HG02588 (cell line): ENCODE measurements at regions not wholly inside any gene's neighbourhood (a gene's known extent, or its start where the extent isn't known, plus 50 kb on each side); places are given as distances from the start of the nearest gene placed in this dataset.

Source experiments
- ATAC-seq: cut with Tn5 transposase; IDR thresholded peaks from one replicate; pipeline ENCODE4 v1.9.1; 2021; ENCODE audit warnings: mild to moderate bottlenecking, moderate library complexity; ENCODE audit not compliant: unreplicated experiment

DNA sequence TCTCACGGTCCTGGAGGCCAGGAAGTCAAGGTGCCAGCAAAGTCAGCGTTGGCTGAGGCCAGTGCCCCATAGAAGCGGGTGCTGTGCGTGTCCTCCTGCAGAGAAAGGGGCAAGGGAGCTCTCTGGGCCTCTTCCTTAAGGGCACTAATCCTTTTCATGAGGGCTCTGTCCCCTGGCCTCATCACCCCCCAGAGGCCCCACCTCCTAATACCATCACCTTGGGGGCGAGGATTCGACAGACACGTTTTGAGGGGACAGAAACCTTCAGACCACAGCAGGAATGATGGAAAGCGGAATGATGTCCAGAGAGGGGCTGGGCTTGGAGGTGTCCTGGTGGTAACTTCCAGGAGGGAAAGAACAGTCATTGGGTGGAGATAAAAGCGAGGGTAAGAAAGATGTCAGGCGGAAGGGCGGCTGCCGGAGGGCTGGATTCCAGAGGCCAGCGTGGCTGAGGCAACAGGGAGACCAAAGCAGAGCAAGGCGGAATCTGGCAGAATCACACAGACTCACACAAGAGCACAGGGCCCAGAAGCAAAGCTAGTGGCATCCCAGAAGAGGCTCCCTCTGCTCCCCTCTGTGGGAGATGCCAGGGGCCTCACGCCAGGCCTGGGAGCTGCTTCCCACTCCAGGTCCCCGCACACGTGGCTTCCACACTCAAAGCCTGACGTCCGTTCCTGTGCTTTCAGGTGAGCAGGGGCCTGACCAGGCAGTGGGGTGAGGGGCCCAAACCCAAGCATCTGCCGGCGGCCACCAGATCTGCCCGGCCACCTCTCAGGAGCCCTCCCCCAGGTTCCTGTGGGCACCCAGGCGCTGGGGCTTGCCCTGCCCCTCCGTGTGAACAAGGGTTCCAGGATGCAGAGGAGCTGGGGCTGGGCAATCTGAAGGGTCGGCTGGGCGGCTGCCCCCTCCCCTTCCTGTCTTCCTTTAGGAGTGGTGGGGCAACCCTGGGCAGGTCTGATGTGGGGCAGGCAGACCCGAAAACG is 784.5 kb downstream of the BRD1 start:
- no peak for ATAC-seq

DNA sequence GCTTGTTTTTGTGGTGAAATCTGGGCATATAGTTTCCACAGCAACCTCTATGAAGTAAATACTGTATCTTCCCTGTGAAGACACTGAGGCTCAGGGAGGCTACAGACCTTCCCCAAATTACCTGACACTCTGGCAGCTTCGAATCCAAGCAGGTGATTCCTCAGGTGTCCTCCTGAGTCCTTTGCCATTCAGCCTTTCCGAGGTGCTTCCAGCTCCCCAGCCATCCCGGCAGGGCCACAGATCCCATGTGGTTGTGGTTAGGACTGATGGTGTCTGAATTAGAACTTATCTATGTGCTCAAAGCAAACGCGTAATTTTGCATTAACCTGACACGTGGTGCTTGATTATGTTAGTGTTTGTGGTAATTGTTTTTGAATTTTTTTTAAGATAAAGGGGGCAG is 785.6 kb downstream of the BRD1 start:
- ATAC-seq, result no peak

DNA sequence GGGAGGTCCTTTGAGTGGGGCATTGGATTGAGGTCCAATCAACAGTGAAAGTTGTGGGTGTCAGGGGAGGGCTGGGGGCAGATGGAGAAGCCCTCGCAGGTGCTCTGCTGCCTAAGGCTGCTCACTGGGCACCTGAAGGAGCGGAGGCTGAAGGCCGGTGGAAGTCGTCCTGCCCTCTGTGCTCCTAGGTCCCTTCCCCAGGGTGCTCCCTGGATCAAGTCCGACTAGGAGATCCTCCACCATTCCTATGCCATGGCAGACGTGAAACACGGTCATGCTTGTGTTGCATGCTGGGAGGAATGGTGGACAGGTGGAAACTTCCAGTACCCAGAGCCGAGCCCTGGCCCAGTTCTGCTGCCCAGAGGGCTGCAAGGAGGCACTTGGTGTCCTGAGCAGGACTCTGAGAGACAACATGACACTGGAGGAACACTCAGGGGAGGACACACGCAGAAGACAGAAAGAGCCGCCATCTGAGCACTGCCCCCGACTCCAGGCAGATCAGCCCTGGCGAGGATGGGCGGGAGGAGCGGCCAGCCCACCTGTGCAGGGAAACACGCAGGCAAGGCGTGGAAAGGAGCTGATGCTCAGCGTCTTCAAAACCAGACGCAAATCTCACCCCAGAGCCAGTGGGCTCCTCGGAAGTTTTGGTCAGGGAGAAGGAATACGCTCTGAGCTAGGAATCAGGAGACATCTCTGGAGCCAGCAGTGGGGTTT is 786.8 kb downstream of the BRD1 start:
- no peak for ATAC-seq

DNA sequence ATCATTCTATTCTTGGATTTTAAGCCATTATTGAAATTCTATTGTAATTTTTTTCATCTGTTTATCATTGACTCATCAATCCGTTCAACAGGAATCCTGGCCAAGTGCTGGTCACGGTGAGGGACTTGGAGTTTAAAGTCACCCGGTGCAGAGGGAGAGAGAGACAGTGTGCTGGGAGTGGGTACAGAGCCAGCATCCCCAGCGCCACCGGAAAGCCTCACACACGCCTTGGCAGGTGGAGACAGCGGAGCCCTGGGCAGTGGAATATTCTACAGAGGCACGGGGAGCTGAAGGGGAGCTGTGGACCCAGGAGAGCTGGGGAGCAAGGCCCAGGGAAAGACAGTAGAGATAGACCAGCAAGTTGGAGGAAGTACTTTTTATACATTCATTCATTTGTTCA is 787.6 kb downstream of the BRD1 start:
- no peak for ATAC-seq

DNA sequence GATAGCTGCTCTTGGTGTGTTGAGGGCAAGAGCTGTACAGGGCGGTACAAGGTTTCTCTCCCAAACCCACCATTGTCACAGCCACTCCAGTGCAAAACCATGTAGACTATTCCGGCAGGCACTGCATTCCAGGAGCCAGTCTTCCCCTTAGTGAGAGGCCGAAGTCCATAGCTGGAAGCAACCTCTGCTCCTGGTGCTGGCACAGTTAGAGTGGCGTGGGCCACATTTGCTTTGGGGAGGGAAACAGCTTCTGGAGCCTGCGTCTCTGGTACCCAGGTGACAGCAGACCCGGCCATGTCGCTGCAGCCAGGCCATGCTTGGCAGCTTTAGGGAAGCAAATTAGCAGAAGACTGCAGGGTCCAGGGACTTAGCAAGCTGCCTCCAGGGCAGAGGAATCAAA is 788.0 kb downstream of the BRD1 start:
- ATAC-seq, result no peak

DNA sequence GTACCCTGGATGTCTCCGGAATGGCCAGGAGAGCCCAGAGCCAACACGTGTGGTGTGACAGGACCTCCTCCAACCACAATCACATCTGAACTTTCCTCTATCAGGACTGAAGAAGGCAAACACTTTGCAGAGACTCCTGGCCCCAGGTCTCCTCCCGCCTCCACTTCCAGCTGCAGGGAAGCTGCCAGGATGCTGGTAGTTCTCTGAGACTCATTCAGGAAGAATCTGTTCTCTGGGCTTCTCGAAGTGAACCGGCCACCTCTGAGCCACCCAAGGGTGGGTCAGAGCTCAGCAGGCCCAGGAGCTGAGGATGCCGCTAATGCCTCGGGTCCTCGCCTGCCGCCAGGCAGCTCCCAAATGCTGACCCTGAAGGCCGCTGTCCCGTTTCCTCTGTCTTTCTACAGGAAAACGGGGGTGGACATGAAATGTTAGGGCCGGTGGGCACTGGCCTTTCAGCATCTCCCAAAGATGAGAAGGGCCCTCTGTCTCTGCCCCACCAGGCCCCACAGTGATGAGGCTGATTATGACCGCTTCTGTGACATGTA is 789.9 kb downstream of the BRD1 start:
- ATAC-seq, result no peak

DNA sequence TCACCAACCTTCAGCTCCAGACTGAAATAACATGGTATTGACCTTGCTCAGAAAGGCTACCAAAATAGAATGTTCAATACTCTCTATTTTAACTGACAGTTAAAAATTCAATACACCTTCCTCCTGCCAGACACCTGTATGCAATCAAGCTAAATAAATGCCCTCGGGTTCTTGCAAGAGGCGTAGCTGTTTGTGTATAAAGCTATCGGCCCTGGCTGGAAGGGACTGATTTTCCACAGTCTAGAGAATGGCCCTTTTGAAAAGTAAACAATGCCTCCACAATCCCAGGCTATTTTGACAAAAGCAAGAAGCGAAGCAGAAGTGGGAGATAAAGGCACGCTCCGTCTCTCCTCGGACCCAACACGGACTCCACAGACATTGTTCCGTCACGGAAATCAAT is 791.2 kb downstream of the BRD1 start:
- no peak for ATAC-seq

DNA sequence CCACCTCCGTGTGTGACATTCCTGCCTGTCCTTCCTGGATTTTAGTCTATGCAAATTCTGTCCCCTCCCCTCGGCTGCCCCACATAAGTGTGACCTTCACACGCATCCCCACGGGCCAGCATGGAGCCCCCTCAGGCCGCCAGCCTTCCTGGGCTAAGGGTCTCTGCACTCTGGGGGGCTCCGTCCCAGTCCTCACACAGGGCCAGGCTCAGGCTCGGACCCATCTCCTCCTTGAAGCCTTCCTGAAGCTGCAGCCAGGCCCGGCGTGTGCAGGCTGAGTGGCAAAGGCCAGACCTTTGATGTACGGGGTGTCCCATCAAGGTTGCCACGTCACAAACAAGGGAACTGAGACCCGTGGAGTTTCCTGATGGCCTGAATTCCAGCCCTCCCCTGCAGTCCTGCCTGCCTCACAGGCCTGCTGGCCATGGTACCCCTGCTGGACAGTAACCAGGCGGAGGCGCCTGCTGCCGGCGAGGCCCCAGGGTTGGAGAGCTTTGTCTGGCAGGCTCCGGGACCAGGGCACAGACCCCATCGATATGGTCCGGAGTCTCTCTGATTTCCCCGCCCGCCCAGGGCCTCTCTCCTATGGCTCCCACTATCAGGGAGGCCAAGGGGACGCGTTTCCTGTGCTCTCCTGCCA is 791.7 kb downstream of the BRD1 start:
- ATAC-seq, result no peak

DNA sequence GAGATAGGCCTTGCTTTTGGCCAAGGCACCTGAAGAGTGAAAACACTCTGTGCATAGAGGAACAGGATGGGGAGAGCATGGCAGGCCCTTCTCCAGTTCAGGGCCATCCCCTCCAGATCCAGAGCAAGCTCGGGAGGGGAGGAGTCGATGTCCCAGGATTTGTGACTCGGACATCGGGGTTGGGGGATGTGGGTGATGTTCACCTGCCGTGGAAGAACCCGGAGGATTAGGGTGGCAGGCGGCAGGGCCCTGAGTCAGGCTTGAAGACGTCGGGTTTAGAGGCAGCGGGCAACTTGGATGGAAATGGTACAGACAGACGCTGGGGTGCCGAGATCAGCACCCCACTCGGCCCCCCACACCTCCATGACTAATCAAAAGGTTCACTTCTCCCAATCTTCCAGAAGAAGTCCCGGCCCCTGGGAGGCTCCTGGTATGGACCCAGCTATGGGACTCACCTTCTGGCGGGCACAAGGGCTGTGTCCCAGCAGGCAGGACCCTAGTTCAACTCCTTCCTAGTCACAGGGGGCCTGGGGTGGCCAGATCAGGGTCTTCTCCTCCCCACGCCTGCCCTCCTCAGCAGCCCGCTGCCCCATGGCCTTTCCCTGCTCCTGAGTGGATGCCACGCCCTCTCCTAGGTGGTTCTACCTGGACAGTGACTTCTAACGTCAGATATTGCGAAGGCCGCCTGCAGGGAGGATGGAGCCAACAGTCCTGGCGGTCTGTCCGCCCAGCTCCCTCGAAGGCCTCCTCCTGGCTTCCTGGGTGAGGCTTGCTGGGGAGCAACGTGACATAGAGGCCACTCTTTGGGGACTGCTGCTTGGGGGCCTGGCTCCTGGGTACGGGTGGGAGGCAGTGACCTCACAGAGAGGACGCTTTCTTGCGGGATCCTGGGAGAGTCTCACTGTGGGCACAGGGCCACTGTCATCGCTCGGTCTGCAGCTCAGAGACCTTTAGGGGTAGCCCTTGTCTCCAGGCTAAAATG is 792.5 kb downstream of the BRD1 start:
- ATAC-seq, result no peak

DNA sequence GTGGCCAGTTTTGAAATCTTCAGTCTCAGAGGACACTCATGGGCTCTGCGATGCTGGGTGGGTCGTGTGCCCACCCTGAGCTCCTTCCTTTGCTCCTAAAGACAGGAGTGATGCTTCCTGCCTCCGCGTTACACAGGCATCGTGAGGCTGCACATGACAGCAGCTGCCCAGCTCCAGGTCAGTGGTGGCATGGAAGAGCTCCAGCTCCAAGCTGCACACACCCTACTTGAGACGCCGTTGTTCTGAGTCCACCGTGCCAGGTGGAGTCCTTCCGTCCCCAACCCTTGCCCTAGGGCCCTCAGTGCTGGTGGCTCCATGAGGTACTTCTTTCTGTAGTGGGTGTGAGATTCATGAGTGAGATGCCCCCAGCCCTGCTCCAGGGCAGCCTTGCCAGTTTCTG is 794.1 kb downstream of the BRD1 start:
- no peak for ATAC-seq

DNA sequence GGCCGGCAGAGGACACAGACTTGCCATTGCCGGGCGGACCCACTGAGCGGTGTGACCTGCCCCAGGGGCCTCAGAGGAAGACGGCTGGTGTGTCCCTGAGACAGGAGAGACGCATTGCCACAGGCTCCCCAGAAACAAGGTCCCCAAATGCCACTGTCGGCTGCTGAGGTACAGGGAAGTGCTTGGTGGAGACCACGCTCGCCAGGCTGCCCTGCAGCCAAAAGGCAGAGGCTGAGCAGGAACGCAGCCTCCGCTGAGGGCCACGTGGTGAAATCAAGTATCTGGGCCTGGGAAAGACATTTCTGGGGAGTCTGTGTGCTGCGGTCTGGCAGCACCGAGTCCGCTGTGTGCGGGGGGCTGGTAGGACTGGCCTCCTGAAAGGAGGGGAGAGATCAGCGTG is 794.9 kb downstream of the BRD1 start:
- no peak for ATAC-seq

DNA sequence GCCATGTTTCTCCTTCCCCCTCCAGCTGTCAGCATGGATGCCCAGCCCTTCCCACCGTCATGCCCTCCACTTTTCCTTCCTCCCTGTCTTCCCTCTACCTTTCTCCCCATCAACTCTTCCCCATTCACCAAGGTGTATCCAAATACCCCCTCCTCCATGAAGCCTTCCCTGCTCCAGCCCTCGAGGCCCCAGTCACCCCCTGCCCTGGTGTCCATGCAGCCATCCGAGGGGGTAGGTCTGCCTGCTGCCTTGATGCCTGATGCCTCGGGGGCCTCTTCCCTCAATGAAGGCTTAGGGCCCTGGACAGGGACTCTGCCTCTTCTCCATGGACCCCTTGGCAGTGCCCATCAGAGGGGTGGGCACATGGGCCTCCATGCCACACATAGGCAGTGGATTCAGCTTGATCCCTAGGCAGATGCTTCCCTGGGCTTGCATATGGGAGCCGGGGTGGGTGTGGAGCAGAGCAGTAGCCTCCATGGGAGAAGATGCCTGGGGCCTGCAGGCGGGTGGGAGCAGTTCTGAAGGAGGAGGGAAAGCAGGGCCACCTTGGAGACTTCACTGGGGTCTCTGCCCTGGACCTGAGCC is 795.8 kb downstream of the BRD1 start:
- ATAC-seq, result no peak

DNA sequence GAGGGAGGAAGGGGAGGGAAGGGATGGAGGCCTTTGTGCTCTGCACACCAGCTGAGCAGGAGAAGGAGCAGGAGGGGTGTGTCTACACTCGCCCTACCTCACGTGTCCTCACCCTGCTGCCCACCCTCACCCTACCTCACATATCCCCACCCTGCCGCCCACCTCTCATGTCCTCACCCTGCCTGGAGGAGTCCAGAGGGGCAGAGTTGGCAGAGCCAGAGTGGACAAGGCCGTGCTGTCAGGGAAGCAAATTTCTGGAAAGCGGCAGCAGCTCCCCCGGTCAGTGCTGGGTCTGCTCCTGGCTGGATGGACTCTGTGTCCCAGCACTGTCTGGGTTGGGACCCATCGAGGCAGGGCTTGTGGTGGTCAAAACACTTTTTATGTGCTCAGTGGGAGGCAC is 799.6 kb downstream of the BRD1 start:
- no peak for ATAC-seq

DNA sequence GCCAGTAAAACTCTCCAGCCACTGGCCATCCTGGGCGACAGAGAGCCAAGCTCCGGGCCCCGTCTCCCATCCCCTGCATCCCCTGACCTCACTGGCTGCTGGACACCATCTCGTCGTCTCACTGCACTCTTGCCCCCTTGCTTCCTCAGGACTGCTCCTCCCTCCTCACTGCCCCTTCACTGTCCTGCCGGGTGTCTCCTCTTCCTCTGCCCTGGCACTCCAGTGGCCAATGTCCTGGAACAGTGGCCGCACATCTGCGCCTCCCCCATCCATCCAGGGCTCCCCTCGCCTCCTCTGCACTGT is 800.4 kb downstream of the BRD1 start:
- no peak for ATAC-seq

DNA sequence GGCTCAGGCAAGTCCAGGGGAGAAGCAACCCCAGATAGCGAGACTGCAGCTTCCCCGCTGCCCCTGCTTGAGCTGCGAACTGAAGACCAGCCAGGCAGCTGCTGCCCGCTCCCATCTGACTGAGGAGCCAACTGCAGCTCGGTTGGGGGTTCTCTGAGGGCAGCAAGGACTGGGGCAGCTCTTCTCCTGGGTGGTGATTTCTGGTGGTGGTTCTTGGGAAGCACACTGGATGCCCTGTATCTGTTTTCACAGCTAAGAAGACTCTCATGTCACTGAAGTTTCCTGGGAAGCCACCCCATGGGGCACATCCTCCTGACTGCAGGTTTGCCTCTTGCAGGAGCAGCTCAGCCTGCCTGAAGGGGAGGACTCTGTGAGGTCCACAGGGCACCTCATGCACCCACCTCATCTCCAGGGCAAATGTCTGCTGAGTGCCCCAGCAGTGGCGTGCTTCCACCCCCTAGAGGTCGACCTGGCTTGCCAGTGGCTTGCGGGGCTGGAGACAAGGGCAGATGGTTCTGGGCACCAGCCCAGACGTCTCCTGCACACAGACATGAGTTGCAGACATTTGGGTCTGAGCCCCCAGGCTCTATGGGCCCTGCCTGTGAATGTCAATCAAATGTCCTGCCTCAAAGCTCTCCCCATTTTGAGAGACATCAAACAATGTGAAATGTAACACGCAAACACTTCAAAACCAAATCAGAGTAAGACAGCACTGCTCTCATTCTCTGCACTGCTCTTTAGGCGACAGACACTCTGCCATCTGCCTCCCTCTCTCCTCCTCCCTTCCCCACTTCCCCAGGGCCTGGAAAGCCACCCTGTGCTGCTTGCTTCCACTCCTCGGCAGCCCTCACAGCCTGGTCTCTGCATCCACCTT is 800.9 kb downstream of the BRD1 start:
- ATAC-seq, result no peak

DNA sequence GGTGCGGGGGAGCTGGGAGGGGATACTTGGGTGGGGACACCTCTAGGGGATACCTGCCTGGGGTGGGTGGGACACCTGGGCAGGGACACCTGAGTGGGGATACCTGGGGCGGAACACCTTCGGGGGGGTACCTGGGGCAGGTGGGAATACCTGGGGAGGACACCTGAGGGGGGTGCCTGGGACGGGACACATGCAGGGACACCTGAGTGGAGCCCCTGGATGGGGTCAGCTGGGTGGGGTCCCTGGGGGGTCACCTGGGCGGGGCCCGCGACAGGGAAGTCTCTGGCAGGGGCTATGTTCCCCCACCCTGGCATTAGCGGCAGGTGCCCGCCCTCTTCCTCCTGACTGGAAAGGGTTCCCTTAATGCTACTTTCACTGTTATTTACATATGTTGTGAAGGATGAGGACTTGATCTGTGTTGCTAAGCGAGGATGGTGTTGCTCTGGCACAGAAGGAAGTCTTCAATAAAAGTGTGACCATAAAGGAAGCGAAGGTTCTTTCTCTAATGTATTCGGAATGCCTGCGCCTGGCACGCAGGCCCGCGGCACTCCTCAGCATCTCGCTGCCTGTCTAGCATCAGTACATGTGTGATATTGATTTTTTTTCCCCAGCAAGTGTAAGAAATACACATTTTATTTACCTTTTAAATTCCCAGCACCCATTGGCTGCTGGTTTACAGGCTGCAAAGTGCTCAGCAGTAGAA is 801.7 kb downstream of the BRD1 start:
- no peak for ATAC-seq

DNA sequence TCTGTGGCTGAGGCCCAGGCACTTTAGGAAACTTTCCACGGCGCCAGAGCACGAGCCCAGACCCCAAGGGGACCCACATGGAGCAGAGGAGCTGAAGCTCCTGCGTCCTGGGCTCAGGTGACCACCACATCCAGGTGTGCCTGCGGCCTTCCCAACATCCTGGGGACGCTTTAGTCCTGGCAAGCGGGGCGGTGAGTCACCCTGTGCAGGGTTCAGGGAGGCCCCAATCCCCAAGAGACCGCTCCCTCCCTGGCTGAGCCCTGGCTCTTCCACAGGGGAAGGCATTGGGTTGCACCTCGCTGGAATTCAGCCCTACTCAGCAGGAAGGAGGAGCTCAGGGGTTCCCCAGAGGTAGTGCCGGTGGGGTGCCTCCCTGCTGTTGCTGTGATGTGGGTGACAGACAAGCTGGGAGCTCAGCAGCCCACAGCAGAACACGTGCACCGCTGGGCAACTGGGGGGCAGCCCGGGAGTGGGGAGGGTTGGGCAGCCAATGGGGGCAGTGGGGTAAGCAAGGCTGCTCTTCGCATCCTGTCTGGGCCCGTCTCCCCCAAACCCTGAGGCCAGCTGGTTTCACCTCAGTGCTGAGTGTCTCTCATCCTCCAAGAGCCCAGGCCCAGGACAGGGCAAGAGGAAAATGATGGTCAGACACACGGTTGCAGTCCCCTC is 802.8 kb downstream of the BRD1 start:
- no peak for ATAC-seq
